Heart left ventricle (tissue), 16 donors: ENCODE measurements at regions not wholly inside any gene's neighbourhood (a gene's known extent, or its start where the extent isn't known, plus 50 kb on each side); places are given as distances from the start of the nearest gene placed in this dataset.

ENCODE experiments used
- ATAC-seq, 4 donors: fragments of 200-7000 bp; cut with Tn5 transposase; one replicate each; pipeline ENCODE4 v1.9.1; 2020 to 2022; ENCODE audit warnings: moderate library complexity in 4 of 4, mild to moderate bottlenecking in 3 of 4, moderate number of reproducible peaks in 1 of 4
- DNase-seq, 5 donors: peaks; one replicate each; pipeline ENCODE4 v3.0.0-alpha.2; 2020
- H3K27ac ChIP-seq, 12 donors: fragments of 200-600 bp; sonication (generic) in 4 of 12; one replicate each; pipeline versions ENCODE4 v1.5.0 to v1.8.0; 2016 to 2022; ENCODE audit warnings: mild to moderate bottlenecking in 2 of 12
- H3K27me3 ChIP-seq, 9 donors: fragments of 200-600 bp; sonication (generic) in 2 of 9; one replicate each; pipeline versions ENCODE4 v1.5.1 to v1.8.0; 2016 to 2022; ENCODE audit warnings: mild to moderate bottlenecking in 3 of 9
- H3K36me3 ChIP-seq, 9 donors: fragments of 200-600 bp; sonication (generic) in 2 of 9; one replicate each; pipeline versions ENCODE4 v1.5.0 to v1.8.0; 2018 to 2022; ENCODE audit warnings: mild to moderate bottlenecking in 2 of 9
- H3K4me1 ChIP-seq, 12 donors: fragments of 200-600 bp; sonication (generic) in 4 of 12; one replicate each; pipeline versions ENCODE4 v1.5.0 to v1.8.0; 2016 to 2022; ENCODE audit warnings: mild to moderate bottlenecking in 3 of 12
- H3K4me3 ChIP-seq, 12 donors: fragments of 200-600 bp; sonication (generic) in 4 of 12; one replicate each; pipeline versions ENCODE4 v1.5.0 to v1.8.0; 2017 to 2022; ENCODE audit warnings: mild to moderate bottlenecking in 9 of 12, moderate library complexity in 4 of 12
- H3K9me3 ChIP-seq, 12 donors: fragments of 200-600 bp; sonication (generic) in 4 of 12; one replicate each; pipeline versions ENCODE4 v1.5.0 to v1.8.0; 2016 to 2022; ENCODE audit warnings: mild to moderate bottlenecking in 1 of 12
- POLR2A ChIP-seq, 2 donors: fragments of 450-650 bp; IDR thresholded peaks; one replicate each; pipeline ENCODE4 v1.6.1; 2017; ENCODE audit warnings: antibody characterized with exemption in 2 of 2, mild to moderate bottlenecking in 2 of 2, moderate library complexity in 2 of 2
- WGBS, 4 donors: extraction: QIAGEN DNeasy Blood & Tissue Kit in 2 of 4; methylation state at CpG; one replicate each; pipeline versions ENCODE4 v1.1.5 to v1.1.7; 2013 to 2018; 5-methylcytosine and 5-hydroxymethylcytosine counted together
- intact Hi-C, 10 donors: fragments of 100-400 bp; cut with DNase I; formaldehyde crosslinking; loops; one replicate each; pipeline versions ENCODE4 v1.11.1 to v1.14.2; 2022
- microRNA-seq, 4 donors: library from miRNA; unstranded; fragments of <30 nt; microRNA quantifications; one replicate each; pipeline versions ENCODE4 to v1.2.0, GENCODE V29; 2017 to 2020
- TF ChIP-seq, protein P1 (sequence below), 12 donors: fragments of 200-600 bp; sonication (generic) in 4 of 12; IDR thresholded peaks; one replicate each; pipeline versions ENCODE4 v1.5.0 to v1.8.0; 2018 to 2022; ENCODE audit warnings: antibody characterized with exemption in 12 of 12, mild to moderate bottlenecking in 5 of 12
- donor health status: ischemic (EF 13 %, LVEDD 7.1; RV severe dilation, severe dysfunction).
- donor health status: healthy with polysubstance abuse.
- donor health status: DM: no; HTN: yes; CAD: no.
- donor health status: DM: no; HTN: no; CAD: no.
- donor health status: ischemic (EF 25% LVEDD 6.9; RV normal size, moderate dysfunction).
- donor health status: ischemic (EF 25% LVEDD 5.7; RV mildly dilated, moderate dysfunction).
- donor health status: healthy.
- donor health status: DM: yes; HTN: yes; CAD: no.
- donor health status: ischemic (EF 35%, LVEDD 5.7; RV mildly dilated, moderate dysfunction).
- donor health status: nonischemic (EF 11% LVEDD 7.7; RV severe dilation, severe dysfunction).
- donor health status: DM: yes; HTN: yes; CAD: no.
- donor health status: PGD.
- donor health status: ischemic (EF 29% LVEDD 5.4; RV normal size, mild dysfunction).
- donor health status: nonischemic (EF 23%, LVEDD 6.1; RV moderate dilation, normal function).

GRCh38 chr22:46099740-46100139 is 50.6 kb upstream of the PPARA start:
- Histone ChIP-seq H3K4me1 (peaks cover 9 to 94% (median 67%) of the 10 kb centered on the region in 12 donors), H3K4me3 (no peak overlapping the region), H3K27me3 (no peaks in the 10 kb centered on the region), H3K9me3 (no peaks in the 10 kb centered on the region), H3K27ac (peak overlapping the region in 8 of 12 donors; percentile 8 to 61 (median 32)), H3K36me3 (peaks cover 3 to 78% (median 65%) of the 10 kb centered on the region in 9 donors)
- no peak for TF ChIP-seq POLR2A (IDR thresholded peaks at IDR 0.05)
- TF ChIP-seq, protein P1, sequence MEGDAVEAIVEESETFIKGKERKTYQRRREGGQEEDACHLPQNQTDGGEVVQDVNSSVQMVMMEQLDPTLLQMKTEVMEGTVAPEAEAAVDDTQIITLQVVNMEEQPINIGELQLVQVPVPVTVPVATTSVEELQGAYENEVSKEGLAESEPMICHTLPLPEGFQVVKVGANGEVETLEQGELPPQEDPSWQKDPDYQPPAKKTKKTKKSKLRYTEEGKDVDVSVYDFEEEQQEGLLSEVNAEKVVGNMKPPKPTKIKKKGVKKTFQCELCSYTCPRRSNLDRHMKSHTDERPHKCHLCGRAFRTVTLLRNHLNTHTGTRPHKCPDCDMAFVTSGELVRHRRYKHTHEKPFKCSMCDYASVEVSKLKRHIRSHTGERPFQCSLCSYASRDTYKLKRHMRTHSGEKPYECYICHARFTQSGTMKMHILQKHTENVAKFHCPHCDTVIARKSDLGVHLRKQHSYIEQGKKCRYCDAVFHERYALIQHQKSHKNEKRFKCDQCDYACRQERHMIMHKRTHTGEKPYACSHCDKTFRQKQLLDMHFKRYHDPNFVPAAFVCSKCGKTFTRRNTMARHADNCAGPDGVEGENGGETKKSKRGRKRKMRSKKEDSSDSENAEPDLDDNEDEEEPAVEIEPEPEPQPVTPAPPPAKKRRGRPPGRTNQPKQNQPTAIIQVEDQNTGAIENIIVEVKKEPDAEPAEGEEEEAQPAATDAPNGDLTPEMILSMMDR (IDR thresholded peaks at IDR 0.05), result no peak
- 38 to 62% (median 53%) methylated on average over 2 to 4 of the region's 4 CpGs for WGBS, 4 donors
- no peak for ATAC-seq
- DNase-seq, result no peak
- intact Hi-C loops, result no loop called here

DNA sequence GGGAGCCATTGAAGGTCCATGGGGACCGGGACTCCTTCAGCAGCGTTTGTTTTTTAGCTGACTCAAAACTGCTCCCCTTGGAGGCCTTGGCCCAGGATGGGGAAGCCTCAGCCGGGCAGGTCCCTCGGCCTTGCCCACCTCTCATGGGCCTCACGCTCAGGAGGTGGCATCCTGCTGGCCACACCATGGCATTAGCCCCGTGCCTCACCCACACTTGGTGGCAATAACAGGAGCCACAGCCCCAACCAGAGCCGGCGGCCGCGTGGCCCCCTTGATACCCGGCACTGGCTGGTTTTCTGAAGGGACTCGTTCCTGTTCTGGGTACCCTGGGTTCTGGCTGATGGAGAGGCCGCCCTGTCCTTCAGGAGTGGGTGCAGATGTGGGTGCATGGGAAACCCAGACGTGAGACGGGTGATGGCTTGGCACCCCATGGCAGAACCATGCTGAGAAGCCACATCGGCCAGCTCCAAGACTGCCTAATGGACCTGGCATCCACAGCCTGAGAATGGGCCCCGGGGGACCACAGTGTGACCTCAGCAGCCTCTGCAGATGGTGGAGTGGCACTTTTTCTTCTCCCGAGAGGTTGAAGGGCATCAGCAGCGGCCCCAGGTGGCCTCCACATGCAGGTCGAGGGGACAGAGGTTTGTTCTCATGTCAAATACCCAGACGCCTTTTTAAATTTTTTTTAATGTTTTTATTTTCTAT is 49.8 kb upstream of the PPARA start:
- no peak for TF ChIP-seq POLR2A (IDR thresholded peaks at IDR 0.05)
- TF ChIP-seq, protein P1 (IDR thresholded peaks at IDR 0.05), result no peak
- WGBS, 4 donors, result 73 to 82% (median 79%) methylated on average over 15 to 21 of the region's 21 CpGs
- no peak overlapping the region for H3K4me3 ChIP-seq
- intact Hi-C loops, result no loop called here
- H3K9me3 ChIP-seq, result no peaks in the 10 kb centered on the region
- peaks cover 9 to 97% (median 70%) of the 10 kb centered on the region in 12 donors for H3K4me1 ChIP-seq
- DNase-seq (no peak), ATAC-seq (no peak)
- no peaks in the 10 kb centered on the region for H3K27me3 ChIP-seq
- H3K36me3 ChIP-seq, result peaks cover 3 to 85% (median 66%) of the 10 kb centered on the region in 9 donors
- H3K27ac ChIP-seq, result peak overlapping the region in 5 of 12 donors; percentile 4 to 82 (median 11)

Small RNA genes in the stretch of these regions (microRNA-seq; reads per million reads assigned to microRNA genes)
- 1.2 to 2.5 (median 1.7) reads per million in 4 donors for gene MIR3619
